ENCODE measurements at regions not wholly inside any gene's neighbourhood (a gene's known extent, or its start where the extent isn't known, plus 50 kb on each side); places are given as distances from the start of the nearest gene placed in this dataset.

- no peak for TF ChIP-seq POLR2A (IDR thresholded peaks at IDR 0.05)
- TF ChIP-seq CTCF (IDR thresholded peaks at IDR 0.05), result no peak
- TF ChIP-seq EP300 (IDR thresholded peaks at IDR 0.05), result no peak
- TF ChIP-seq POLR2AphosphoS5 (IDR thresholded peaks at IDR 0.05), result no peak
- no peaks in the 10 kb centered on the region for H3K36me3 ChIP-seq
- no peaks in the 10 kb centered on the region for H3K4me1 ChIP-seq
- H3K27me3 ChIP-seq, result no peaks in the 10 kb centered on the region
- 85 to 87% methylated on average over 3 of the region's 3 CpGs for WGBS, 2 donors (ENCODE audit: low coverage in 1 of 2)
- ATAC-seq, result no peak
- no peak overlapping the region for H3K4me3 ChIP-seq
- no peak overlapping the region for H3K27ac ChIP-seq
- no peaks in the 10 kb centered on the region for H3K9me3 ChIP-seq
Measured at GRCh38 chr9:99533421-99533820, 288.3 kb upstream of the NR4A3 start.

DNA sequence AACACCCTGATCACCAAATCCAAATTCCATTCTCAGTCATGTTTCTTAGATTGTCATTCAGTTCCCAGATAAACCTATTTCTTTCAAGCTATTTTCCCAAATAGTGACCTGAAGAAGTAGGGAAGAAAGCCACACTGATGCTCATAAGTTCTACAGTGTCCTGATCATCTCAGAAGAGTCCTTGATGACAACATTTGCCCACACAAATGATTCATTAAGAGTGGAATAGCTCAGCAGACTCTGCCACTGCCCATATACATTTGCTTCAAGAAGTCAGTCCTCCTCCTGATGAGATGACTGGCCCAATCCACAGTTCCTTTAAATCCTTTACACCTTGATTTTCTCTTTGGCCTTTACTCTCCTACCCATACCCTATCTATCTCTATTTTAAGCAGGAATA lies 283.7 kb upstream of the NR4A3 start:
- Histone ChIP-seq H3K9me3 (no peaks in the 10 kb centered on the region), H3K36me3 (no peaks in the 10 kb centered on the region), H3K4me1 (no peaks in the 10 kb centered on the region), H3K27ac (no peak overlapping the region), H3K27me3 (no peaks in the 10 kb centered on the region), H3K4me3 (no peak overlapping the region)
- ATAC-seq, result no peak
- TF ChIP-seq POLR2AphosphoS5 (IDR thresholded peaks at IDR 0.05), result no peak
- TF ChIP-seq CTCF (IDR thresholded peaks at IDR 0.05), result no peak
- no peak for TF ChIP-seq POLR2A (IDR thresholded peaks at IDR 0.05)
- TF ChIP-seq EP300 (IDR thresholded peaks at IDR 0.05), result no peak

DNA sequence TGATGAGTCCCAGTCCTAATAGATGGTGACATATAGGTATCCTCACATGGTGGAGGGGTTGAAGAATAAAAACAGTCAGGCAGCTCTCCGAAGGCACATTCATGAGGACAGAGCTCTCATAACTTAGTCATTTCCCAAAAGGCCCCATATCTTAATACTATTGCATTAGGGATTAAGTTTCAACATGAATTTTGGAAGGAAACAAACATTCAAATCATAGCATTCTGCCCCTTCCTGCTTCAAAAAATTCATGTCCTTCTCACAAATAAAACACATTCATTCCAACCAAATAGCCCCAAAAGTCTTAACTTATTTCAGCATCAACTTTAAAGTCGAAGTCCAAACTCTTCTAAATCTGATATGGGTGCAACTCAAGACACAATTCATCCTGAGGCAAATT lies 277.2 kb upstream of the NR4A3 start:
- Histone ChIP-seq H3K4me1 (no peaks in the 10 kb centered on the region), H3K27ac (no peak overlapping the region), H3K9me3 (peaks cover 0 to 3% (median 0%) of the 10 kb centered on the region in 3 donors), H3K4me3 (no peak overlapping the region), H3K36me3 (no peaks in the 10 kb centered on the region), H3K27me3 (no peaks in the 10 kb centered on the region)
- WGBS, 2 donors (ENCODE audit: low coverage in 1 of 2), result 56 to 69% methylated on average over 1 to 2 of the region's 2 CpGs
- TF ChIP-seq POLR2AphosphoS5 (IDR thresholded peaks at IDR 0.05) (no peak), EP300 (IDR thresholded peaks at IDR 0.05) (no peak), POLR2A (IDR thresholded peaks at IDR 0.05) (no peak), CTCF (IDR thresholded peaks at IDR 0.05) (no peak)
- ATAC-seq, result no peak

DNA sequence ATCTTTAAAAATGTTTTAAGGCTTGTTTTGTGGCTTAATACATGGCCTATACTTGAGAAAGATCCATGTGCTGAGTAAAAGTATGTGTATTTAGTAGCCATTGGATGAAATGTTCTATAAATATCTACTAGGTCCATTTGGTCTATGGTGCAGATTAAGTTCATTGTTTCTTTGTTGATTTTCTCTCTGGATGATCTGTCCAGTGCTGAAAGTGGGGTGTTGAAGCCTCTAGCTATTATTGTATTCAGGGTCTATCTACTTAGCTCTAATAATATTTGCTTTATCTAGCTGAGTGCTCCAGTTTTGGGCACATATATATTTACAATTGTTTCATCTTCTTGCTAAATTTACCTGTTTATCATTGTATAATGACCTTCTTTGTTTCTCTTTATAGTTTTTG lies 272.2 kb upstream of the NR4A3 start:
- Histone ChIP-seq H3K27me3 (no peaks in the 10 kb centered on the region), H3K4me1 (no peaks in the 10 kb centered on the region), H3K27ac (no peak overlapping the region), H3K9me3 (peaks cover 0 to 18% (median 0%) of the 10 kb centered on the region in 3 donors), H3K36me3 (no peaks in the 10 kb centered on the region), H3K4me3 (no peak overlapping the region)
- no peak for ATAC-seq
- no peak for TF ChIP-seq EP300 (IDR thresholded peaks at IDR 0.05)
- no peak for TF ChIP-seq POLR2A (IDR thresholded peaks at IDR 0.05)
- no peak for TF ChIP-seq CTCF (IDR thresholded peaks at IDR 0.05)
- no peak for TF ChIP-seq POLR2AphosphoS5 (IDR thresholded peaks at IDR 0.05)

- Histone ChIP-seq H3K4me3 (no peak overlapping the region), H3K27me3 (no peaks in the 10 kb centered on the region), H3K36me3 (no peaks in the 10 kb centered on the region), H3K4me1 (no peaks in the 10 kb centered on the region), H3K9me3 (peaks cover 0 to 4% (median 0%) of the 10 kb centered on the region in 3 donors), H3K27ac (no peak overlapping the region)
- TF ChIP-seq POLR2AphosphoS5 (IDR thresholded peaks at IDR 0.05) (no peak), POLR2A (IDR thresholded peaks at IDR 0.05) (no peak), EP300 (IDR thresholded peaks at IDR 0.05) (no peak), CTCF (IDR thresholded peaks at IDR 0.05) (no peak)
- no peak for ATAC-seq
- WGBS, 2 donors (ENCODE audit: low coverage in 1 of 2), result 31 to 59% methylated on average over 2 to 3 of the region's 4 CpGs
Measured at GRCh38 chr9:99555792-99556191, 265.9 kb upstream of the NR4A3 start.
